Naive thymus-derived CD4-positive, alpha-beta T cell (primary cell): ENCODE measurements at regions not wholly inside any gene's neighbourhood (a gene's known extent, or its start where the extent isn't known, plus 50 kb on each side); places are given as distances from the start of the nearest gene placed in this dataset.

Source experiments
- ATAC-seq: fragments of 150-1000 bp; cut with Tn5 transposase; 2 replicates; pipeline ENCODE4 v1.10.0; 2021; ENCODE audit warnings: mild to moderate bottlenecking, moderate library complexity
- CTCF ChIA-PET: fragments of 350-600 bp; sonication (Branson Sonifier 250); formaldehyde crosslinking; loops from one replicate; lab custom pipeline; 2021; ENCODE audit warnings: antibody characterized with exemption; lab: Charles Lee
- POLR2A ChIA-PET: fragments of 350-600 bp; sonication (Branson Sonifier 250); formaldehyde crosslinking; loops from one replicate; lab custom pipeline; 2021; ENCODE audit warnings: antibody characterized with exemption, inconsistent platforms; lab: Charles Lee
- DNase-seq, 9 donors: peaks; one replicate each; pipeline versions ENCODE4 v3.0.0 to v3.0.0-alpha.2; 2020 to 2022; ENCODE audit warnings: mixed read lengths in 1 of 9
- H3K27ac ChIP-seq: one replicate; pipeline ENCODE4 v1.7.0; 2013; ENCODE audit warnings: mild to moderate bottlenecking, low read depth, low read length, moderate library complexity
- H3K27me3 ChIP-seq, 2 donors: one replicate each; pipeline ENCODE4 v1.7.0; 2013; ENCODE audit warnings: low read length in 2 of 2, mild to moderate bottlenecking in 2 of 2, moderate library complexity in 2 of 2; ENCODE audit not compliant: control insufficient read depth in 2 of 2, insufficient read depth in 2 of 2
- H3K36me3 ChIP-seq, 3 experiments: 1 replicate in 2 of 3; 2 replicates in 1 of 3; pipeline ENCODE4 v1.7.0; 2013; ENCODE audit warnings: low read length in 3 of 3, mild to moderate bottlenecking in 3 of 3, moderate library complexity in 1 of 3; ENCODE audit not compliant: insufficient read depth in 3 of 3, control insufficient read depth in 2 of 3
- H3K4me1 ChIP-seq, 2 donors: one replicate each; pipeline ENCODE4 v1.7.0; 2013; ENCODE audit warnings: low read length in 2 of 2, mild to moderate bottlenecking in 2 of 2, moderate library complexity in 1 of 2; ENCODE audit not compliant: control insufficient read depth in 2 of 2, insufficient read depth in 2 of 2
- H3K4me3 ChIP-seq: 2 replicates; pipeline ENCODE4 v1.7.0; 2013; ENCODE audit warnings: mild to moderate bottlenecking, low read length
- H3K9me3 ChIP-seq, 3 experiments: 1 replicate in 2 of 3; 2 replicates in 1 of 3; pipeline ENCODE4 v1.7.0; 2013; ENCODE audit warnings: low read length in 3 of 3; ENCODE audit not compliant: control insufficient read depth in 2 of 3
- H3K27ac Mint-ChIP-seq, 9 donors: one replicate each; pipeline ENCODE4 v1.8.0; 2020 to 2022; ENCODE audit warnings: mixed read lengths in 9 of 9, mild to moderate bottlenecking in 8 of 9, moderate library complexity in 5 of 9, inconsistent platforms in 2 of 9
- H3K27me3 Mint-ChIP-seq, 5 donors: one replicate each; pipeline ENCODE4 v1.8.0; 2021 to 2022; ENCODE audit warnings: mixed read lengths in 5 of 5, mild to moderate bottlenecking in 1 of 5
- H3K36me3 Mint-ChIP-seq, 5 donors: one replicate each; pipeline ENCODE4 v1.8.0; 2020 to 2022; ENCODE audit warnings: mixed read lengths in 5 of 5, mild to moderate bottlenecking in 3 of 5, inconsistent platforms in 1 of 5
- H3K4me1 Mint-ChIP-seq, 7 donors: one replicate each; pipeline ENCODE4 v1.8.0; 2020 to 2022; ENCODE audit warnings: mixed read lengths in 7 of 7, mild to moderate bottlenecking in 3 of 7, inconsistent platforms in 1 of 7
- H3K4me3 Mint-ChIP-seq, 10 donors: one replicate each; pipeline ENCODE4 v1.8.0; 2020 to 2022; ENCODE audit warnings: mild to moderate bottlenecking in 10 of 10, mixed read lengths in 10 of 10, moderate library complexity in 6 of 10, inconsistent platforms in 2 of 10
- H3K9me3 Mint-ChIP-seq, 11 donors: one replicate each; pipeline ENCODE4 v1.8.0; 2020 to 2022; ENCODE audit warnings: mixed read lengths in 11 of 11, mild to moderate bottlenecking in 4 of 11, inconsistent platforms in 1 of 11, moderate library complexity in 1 of 11
- intact Hi-C, 2 donors: fragments of 100-400 bp; cut with micrococcal nuclease; formaldehyde crosslinking; loops; one replicate each; pipeline ENCODE4 v1.15.1; 2023

DNA sequence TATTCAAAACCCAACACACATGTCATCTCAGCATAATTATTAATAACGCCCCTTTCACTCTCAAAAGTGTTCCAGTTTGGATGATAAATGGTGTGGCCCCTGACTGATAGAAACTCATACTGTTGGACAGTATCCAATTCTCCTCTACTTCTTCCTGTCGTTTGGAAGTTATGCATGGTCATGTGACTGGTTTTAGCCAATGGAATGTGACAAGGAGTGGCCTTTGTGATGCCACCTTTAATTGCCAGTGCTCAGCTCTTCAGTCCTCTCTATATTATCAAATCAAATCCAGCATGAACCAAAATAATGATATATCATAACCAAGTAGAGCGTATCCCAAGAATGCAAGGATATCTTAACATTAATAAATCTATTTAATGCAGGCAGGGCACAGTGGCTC is 117.8 kb upstream of the SPIN1 start:
- Histone ChIP-seq H3K27me3 (no peaks in the 10 kb centered on the region), H3K36me3 (no peaks in the 10 kb centered on the region), H3K4me1 (no peaks in the 10 kb centered on the region), H3K4me3 (no peak overlapping the region), H3K9me3 (no peaks in the 10 kb centered on the region), H3K27ac (no peak overlapping the region)
- H3K27ac Mint-ChIP-seq, result no peak overlapping the region
- DNase-seq (no peak), ATAC-seq (no peak)
- H3K4me1 Mint-ChIP-seq, result peaks cover 0 to 18% (median 0%) of the 10 kb centered on the region in 7 donors
- intact Hi-C loops, result no loop called here
- ChIA-PET POLR2A (no interaction called here), CTCF (no interaction called here)
- peaks cover 0 to 15% (median 5%) of the 10 kb centered on the region in 11 donors for H3K9me3 Mint-ChIP-seq
- H3K27me3 Mint-ChIP-seq, result no peaks in the 10 kb centered on the region
- H3K36me3 Mint-ChIP-seq, result peaks cover 0 to 7% (median 0%) of the 10 kb centered on the region in 5 donors
- no peak overlapping the region for H3K4me3 Mint-ChIP-seq

DNA sequence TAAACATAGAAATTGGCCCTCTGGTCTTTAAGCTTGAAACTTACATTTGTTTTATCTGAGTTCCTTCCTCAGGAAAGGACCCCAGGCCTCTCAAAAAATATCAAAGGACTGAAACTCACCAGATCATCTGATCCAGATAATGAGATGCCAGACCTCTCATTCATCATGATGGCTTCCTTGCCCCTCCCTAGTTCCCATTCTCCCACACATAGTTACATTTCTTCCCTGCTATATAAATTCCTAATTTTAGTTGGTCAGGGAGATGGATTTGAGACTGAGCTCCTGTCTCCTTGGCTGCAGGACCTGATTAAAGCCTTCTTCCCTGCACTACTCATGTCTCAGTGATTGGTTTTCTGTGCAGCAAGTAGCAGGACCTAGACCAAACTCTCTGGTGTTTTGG is 119.4 kb upstream of the SPIN1 start:
- H3K9me3 ChIP-seq, result no peaks in the 10 kb centered on the region
- H3K4me3 ChIP-seq, result no peak overlapping the region
- H3K27ac ChIP-seq, result no peak overlapping the region
- no peak overlapping the region for H3K27ac Mint-ChIP-seq
- no peak for ATAC-seq
- peaks cover 0 to 15% (median 5%) of the 10 kb centered on the region in 11 donors for H3K9me3 Mint-ChIP-seq
- H3K36me3 ChIP-seq, result no peaks in the 10 kb centered on the region
- CTCF ChIA-PET, result no interaction called here
- no peak overlapping the region for H3K4me3 Mint-ChIP-seq
- H3K36me3 Mint-ChIP-seq, result peaks cover 0 to 7% (median 0%) of the 10 kb centered on the region in 5 donors
- H3K4me1 Mint-ChIP-seq, result peaks cover 0 to 12% (median 0%) of the 10 kb centered on the region in 7 donors
- no peak for DNase-seq
- H3K27me3 ChIP-seq, result no peaks in the 10 kb centered on the region
- no peaks in the 10 kb centered on the region for H3K4me1 ChIP-seq
- no peaks in the 10 kb centered on the region for H3K27me3 Mint-ChIP-seq
- intact Hi-C loops, result no loop called here
- POLR2A ChIA-PET, result no interaction called here

DNA sequence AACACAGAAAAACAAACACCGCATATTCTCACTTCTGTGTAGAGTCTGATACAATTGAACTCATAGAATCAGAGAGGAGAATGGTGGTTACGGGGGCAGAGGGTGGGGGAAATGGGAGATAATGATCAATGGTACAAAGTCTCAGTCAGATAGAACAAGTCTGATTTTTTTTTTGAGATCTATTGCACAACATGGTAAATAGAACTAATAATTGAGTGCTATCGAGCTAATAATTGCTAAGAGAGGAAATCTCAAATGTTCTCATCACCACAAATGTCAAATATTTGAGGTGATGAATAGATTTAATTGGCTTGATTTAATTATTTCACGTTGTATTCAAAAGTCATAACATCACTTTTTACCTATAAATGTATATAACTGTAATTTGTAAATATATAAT is 121.0 kb upstream of the SPIN1 start:
- Mint-ChIP-seq H3K27me3 (no peaks in the 10 kb centered on the region), H3K4me1 (peaks cover 0 to 11% (median 2%) of the 10 kb centered on the region in 7 donors), H3K36me3 (peaks cover 0 to 7% (median 0%) of the 10 kb centered on the region in 5 donors), H3K9me3 (peaks cover 0 to 15% (median 5%) of the 10 kb centered on the region in 11 donors), H3K4me3 (no peak overlapping the region), H3K27ac (no peak overlapping the region)
- H3K27me3 ChIP-seq, result no peaks in the 10 kb centered on the region
- CTCF ChIA-PET, result no interaction called here
- intact Hi-C loops, result no loop called here
- H3K36me3 ChIP-seq, result no peaks in the 10 kb centered on the region
- H3K4me3 ChIP-seq, result no peak overlapping the region
- no peak overlapping the region for H3K27ac ChIP-seq
- ATAC-seq (no peak), DNase-seq (no peak)
- H3K9me3 ChIP-seq, result no peaks in the 10 kb centered on the region
- POLR2A ChIA-PET, result no interaction called here
- H3K4me1 ChIP-seq, result no peaks in the 10 kb centered on the region

DNA sequence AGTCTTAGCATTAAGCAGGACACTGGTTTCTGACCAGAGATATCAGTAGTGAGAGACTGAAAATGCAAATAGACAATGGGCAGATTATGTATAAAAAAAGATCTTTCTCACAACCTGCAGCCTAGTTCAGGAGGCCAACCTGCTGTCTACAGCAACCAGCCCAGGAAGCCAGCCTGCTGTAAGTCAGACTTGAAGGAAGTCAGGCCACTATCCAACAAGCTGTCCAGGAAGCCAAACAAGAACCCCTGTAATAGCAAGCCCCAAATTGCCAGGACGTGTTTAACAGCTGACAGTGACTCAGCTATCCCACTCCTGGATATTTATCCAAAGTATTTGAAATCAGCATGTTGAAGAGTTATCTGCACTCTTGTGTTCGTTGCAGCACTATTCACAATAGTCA is 121.8 kb upstream of the SPIN1 start:
- ChIA-PET CTCF (no interaction called here), POLR2A (no interaction called here)
- Mint-ChIP-seq H3K36me3 (peaks cover 0 to 7% (median 0%) of the 10 kb centered on the region in 5 donors), H3K4me1 (peaks cover 0 to 11% (median 2%) of the 10 kb centered on the region in 7 donors), H3K27me3 (peaks cover 0 to under 1% (median 0%) of the 10 kb centered on the region in 5 donors), H3K27ac (no peak overlapping the region), H3K4me3 (no peak overlapping the region), H3K9me3 (peaks cover 0 to 15% (median 5%) of the 10 kb centered on the region in 11 donors)
- Histone ChIP-seq H3K9me3 (no peaks in the 10 kb centered on the region), H3K27me3 (no peaks in the 10 kb centered on the region), H3K27ac (no peak overlapping the region), H3K4me3 (no peak overlapping the region), H3K4me1 (no peaks in the 10 kb centered on the region), H3K36me3 (no peaks in the 10 kb centered on the region)
- no peak for DNase-seq
- ATAC-seq, result no peak
- intact Hi-C loops, result no loop called here

DNA sequence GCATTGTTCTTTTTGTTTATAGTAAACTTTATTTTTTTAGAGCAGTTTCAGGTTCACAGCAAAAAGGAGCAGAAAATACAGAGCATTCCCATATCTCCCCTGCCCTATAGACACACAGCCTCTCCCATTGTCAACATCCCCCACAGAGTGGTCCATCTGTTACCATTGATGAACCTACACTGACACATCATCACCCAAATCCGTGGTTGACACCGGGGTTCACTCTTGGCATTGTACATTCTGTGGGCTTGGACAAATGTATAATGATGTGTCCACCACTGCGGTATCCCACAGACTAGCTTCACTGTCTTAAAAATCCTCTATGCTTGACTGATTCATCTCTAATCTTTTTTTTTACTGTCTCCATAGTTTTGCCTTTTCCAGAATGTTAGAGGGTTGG is 120.7 kb upstream of the SPATA31C2 start:
- no peak overlapping the region for H3K27ac ChIP-seq
- Mint-ChIP-seq H3K27ac (peak overlapping the region in 1 of 9 donors; percentile 18), H3K27me3 (peaks cover 0 to 13% (median 5%) of the 10 kb centered on the region in 5 donors), H3K36me3 (peaks cover 0 to 3% (median 0%) of the 10 kb centered on the region in 5 donors), H3K4me1 (peaks cover 0 to 6% (median 0%) of the 10 kb centered on the region in 7 donors), H3K4me3 (no peak overlapping the region), H3K9me3 (peaks cover 0 to 5% (median under 1%) of the 10 kb centered on the region in 11 donors)
- DNase-seq, result no peak
- H3K27me3 ChIP-seq, result no peaks in the 10 kb centered on the region
- no peak for ATAC-seq
- intact Hi-C loops, result no loop called here
- no peaks in the 10 kb centered on the region for H3K4me1 ChIP-seq
- ChIA-PET CTCF (no interaction called here), POLR2A (no interaction called here)
- no peak overlapping the region for H3K4me3 ChIP-seq
- H3K36me3 ChIP-seq, result no peaks in the 10 kb centered on the region
- no peaks in the 10 kb centered on the region for H3K9me3 ChIP-seq

DNA sequence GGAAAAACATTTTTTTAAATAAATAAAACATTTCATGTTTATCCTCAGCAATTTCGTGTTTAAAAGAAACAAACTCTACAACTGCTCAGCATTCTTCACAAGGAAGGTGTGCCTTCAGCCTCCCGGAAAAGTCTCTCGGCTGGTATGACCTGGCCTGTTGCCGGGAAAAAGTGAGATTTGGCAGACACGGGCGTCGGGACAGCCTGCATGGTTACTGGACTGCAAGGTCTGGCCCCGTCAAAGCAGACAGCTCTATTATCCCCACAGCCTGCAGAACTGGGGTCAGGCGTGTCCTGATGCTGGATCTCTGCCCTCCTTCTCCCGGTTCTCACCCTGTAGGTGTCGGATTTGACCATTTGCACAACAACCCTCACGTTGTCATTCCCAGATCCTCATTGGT is 120.3 kb upstream of the SPATA31C2 start:
- Mint-ChIP-seq H3K4me3 (no peak overlapping the region), H3K27me3 (peaks cover 0 to 13% (median 5%) of the 10 kb centered on the region in 5 donors), H3K27ac (no peak overlapping the region), H3K36me3 (peaks cover 0 to 3% (median 0%) of the 10 kb centered on the region in 5 donors), H3K9me3 (peaks cover 0 to 9% (median 3%) of the 10 kb centered on the region in 11 donors), H3K4me1 (peaks cover 0 to 6% (median 0%) of the 10 kb centered on the region in 7 donors)
- Histone ChIP-seq H3K4me1 (no peaks in the 10 kb centered on the region), H3K9me3 (no peaks in the 10 kb centered on the region), H3K27ac (no peak overlapping the region), H3K36me3 (no peaks in the 10 kb centered on the region), H3K27me3 (no peaks in the 10 kb centered on the region), H3K4me3 (no peak overlapping the region)
- intact Hi-C loops, result no loop called here
- CTCF ChIA-PET, result no interaction called here
- DNase-seq (no peak), ATAC-seq (no peak)
- POLR2A ChIA-PET, result no interaction called here

DNA sequence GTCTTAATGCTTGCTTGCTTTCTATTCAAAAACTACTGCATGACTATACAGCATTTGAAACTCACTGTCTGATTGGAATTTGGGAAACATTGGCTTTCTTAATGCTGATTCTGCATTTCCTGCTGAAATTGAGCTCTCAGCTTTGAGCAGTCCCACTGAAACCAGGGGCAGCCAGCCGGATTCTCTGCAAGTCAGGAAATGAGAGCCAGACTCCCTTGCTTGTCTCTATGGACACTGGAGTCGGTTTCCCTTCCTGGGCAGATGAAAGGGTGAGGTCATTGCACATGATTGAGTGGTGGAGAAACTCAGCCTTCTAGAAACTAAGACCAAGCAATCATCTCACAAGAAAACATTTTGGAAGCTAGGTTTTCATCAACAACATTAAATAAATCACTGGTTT is 119.7 kb upstream of the SPATA31C2 start:
- peak overlapping the region in 1 of 10 donors; percentile 12 for H3K4me3 Mint-ChIP-seq

More for the DNA sequence above, 119.7 kb upstream of the SPATA31C2 start:
- no peak overlapping the region for H3K4me3 ChIP-seq
- no peak overlapping the region for H3K27ac Mint-ChIP-seq
- peaks cover 0 to 11% (median 4%) of the 10 kb centered on the region in 11 donors for H3K9me3 Mint-ChIP-seq
- CTCF ChIA-PET, result no interaction called here
- H3K27ac ChIP-seq, result no peak overlapping the region
- no peaks in the 10 kb centered on the region for H3K4me1 ChIP-seq
- POLR2A ChIA-PET, result no interaction called here
- H3K4me1 Mint-ChIP-seq, result peaks cover 0 to 6% (median 0%) of the 10 kb centered on the region in 7 donors
- H3K36me3 ChIP-seq, result no peaks in the 10 kb centered on the region
- H3K27me3 ChIP-seq, result no peaks in the 10 kb centered on the region
- H3K9me3 ChIP-seq, result no peaks in the 10 kb centered on the region
- DNase-seq (no peak), ATAC-seq (no peak)
- H3K27me3 Mint-ChIP-seq, result peaks cover 0 to 13% (median 5%) of the 10 kb centered on the region in 5 donors
- intact Hi-C loops, result no loop called here
- H3K36me3 Mint-ChIP-seq, result peaks cover 0 to 3% (median 0%) of the 10 kb centered on the region in 5 donors
